Calu3 (cell line): ENCODE measurements at regions not wholly inside any gene's neighbourhood (a gene's known extent, or its start where the extent isn't known, plus 50 kb on each side); places are given as distances from the start of the nearest gene placed in this dataset.
A peak's percentile ranks its signal among the peaks of the same experiment; 100 is the strongest.

Source experiments
- BruUV-seq: library from RNA; stranded (reverse); fragments of 400-500 nt; replicated peaks from 2 replicates; lab custom pipeline; 2021; lab: Mats Ljungman, UMichigan
- CTCF ChIA-PET: fragments of 300-600 bp; sonication (Branson Sonifier 250); formaldehyde crosslinking; loops from one replicate; lab custom pipeline; 2022; ENCODE audit warnings: antibody characterized with exemption; lab: Charles Lee
- DNase-seq: peaks from one replicate; pipeline ENCODE4 v3.0.0; 2022
- H3K27ac Mint-ChIP-seq: one replicate; pipeline ENCODE4 v1.8.0; 2022; ENCODE audit warnings: mixed read lengths; ENCODE audit not compliant: unreplicated experiment
- H3K27me3 Mint-ChIP-seq: one replicate; pipeline ENCODE4 v1.8.0; 2022; ENCODE audit warnings: mixed read lengths; ENCODE audit not compliant: unreplicated experiment
- H3K36me3 Mint-ChIP-seq: one replicate; pipeline ENCODE4 v1.8.0; 2022; ENCODE audit warnings: mild to moderate bottlenecking, moderate library complexity, mixed read lengths; ENCODE audit not compliant: insufficient read depth, unreplicated experiment
- H3K4me1 Mint-ChIP-seq: one replicate; pipeline ENCODE4 v1.8.0; 2022; ENCODE audit warnings: mild to moderate bottlenecking, low read depth, mixed read lengths; ENCODE audit not compliant: unreplicated experiment
- H3K4me3 Mint-ChIP-seq: one replicate; pipeline ENCODE4 v1.8.0; 2022; ENCODE audit warnings: mild to moderate bottlenecking, low read depth, moderate library complexity, mixed read lengths; ENCODE audit not compliant: unreplicated experiment
- H3K9me3 Mint-ChIP-seq: one replicate; pipeline ENCODE4 v1.8.0; 2022; ENCODE audit warnings: low read depth, mixed read lengths; ENCODE audit not compliant: unreplicated experiment
- CTCF ChIP-seq: fragments of 200-600 bp; IDR thresholded peaks from one replicate; pipeline ENCODE4 v1.8.0; 2022; ENCODE audit warnings: antibody characterized with exemption; ENCODE audit not compliant: unreplicated experiment
- intact Hi-C: fragments of 100-400 bp; cut with micrococcal nuclease; formaldehyde crosslinking; loops from one replicate; pipeline ENCODE4 v1.10.0; 2022; ENCODE audit not compliant: unreplicated experiment

- CTCF ChIA-PET = interaction anchor here (0.5 kb wide), 1 partner anchor 370 kb away, joined by 3 read pairs; no protein-coding TSS in a partner anchor
- Mint-ChIP-seq H3K4me3 (no peak overlapping the region), H3K4me1 (peaks cover 24% of the 10 kb centered on the region), H3K27me3 (peaks cover 62% of the 10 kb centered on the region), H3K27ac (no peak overlapping the region), H3K9me3 (no peaks in the 10 kb centered on the region), H3K36me3 (peaks cover 5% of the 10 kb centered on the region)
- no TSS peak for BruUV-seq
- no peak for TF ChIP-seq CTCF
- no peak for DNase-seq
- intact Hi-C loops = loop anchor here (2.0 to 5.0 kb wide), 3 partner anchors 27 to 340 kb away; no protein-coding TSS in a partner anchor
Observed at GRCh38 chr16:73171901-73172240, 123.9 kb upstream of the ZFHX3 start.

DNA sequence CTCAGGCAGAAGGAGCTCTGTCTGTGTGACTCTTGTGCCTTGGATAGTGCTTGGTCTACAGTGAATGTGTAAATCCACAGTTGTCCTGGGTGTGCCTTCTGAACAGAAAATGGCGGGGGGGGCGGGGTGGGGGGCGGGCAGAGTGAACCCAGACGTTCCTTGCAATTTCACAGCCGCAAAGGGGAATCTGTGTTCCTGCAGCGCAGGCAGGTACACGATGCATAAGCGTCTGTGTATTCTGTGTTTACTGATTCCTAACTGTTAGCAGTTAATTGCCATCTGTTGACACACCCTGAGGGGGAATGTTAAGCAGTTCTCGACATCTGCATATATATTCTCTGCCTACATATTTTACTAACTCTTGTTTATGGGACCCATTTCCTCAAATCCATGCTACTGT is 123.5 kb upstream of the ZFHX3 start:
- Mint-ChIP-seq H3K27me3 (peaks cover 62% of the 10 kb centered on the region), H3K27ac (no peak overlapping the region), H3K36me3 (peaks cover 5% of the 10 kb centered on the region), H3K4me1 (peaks cover 24% of the 10 kb centered on the region), H3K4me3 (peak overlapping the region; percentile 11), H3K9me3 (no peaks in the 10 kb centered on the region)
- CTCF ChIA-PET = interaction anchor here (0.7 kb wide), 1 partner anchor 10 kb away, joined by 4 read pairs; no protein-coding TSS in a partner anchor
- TF ChIP-seq CTCF = no peak
- no TSS peak for BruUV-seq
- no peak for DNase-seq
- intact Hi-C loops = loop anchor here (2.0 to 5.0 kb wide), 3 partner anchors 27 to 339 kb away; no protein-coding TSS in a partner anchor

- Mint-ChIP-seq H3K27me3 (peaks cover 62% of the 10 kb centered on the region), H3K27ac (no peak overlapping the region), H3K36me3 (peaks cover 5% of the 10 kb centered on the region), H3K4me3 (peak overlapping the region; percentile 11), H3K4me1 (peaks cover 24% of the 10 kb centered on the region), H3K9me3 (no peaks in the 10 kb centered on the region)
- intact Hi-C loops = loop anchor here (2.0 to 5.0 kb wide), 3 partner anchors 26 to 338 kb away; no protein-coding TSS in a partner anchor
- CTCF ChIA-PET = interaction anchor here (0.7 kb wide), 1 partner anchor 10 kb away, joined by 4 read pairs; no protein-coding TSS in a partner anchor
- BruUV-seq = no TSS peak
- DNase-seq = peak; percentile 12
- TF ChIP-seq CTCF = no peak
Observed at GRCh38 chr16:73170612-73171038, 122.7 kb upstream of the ZFHX3 start.

DNA sequence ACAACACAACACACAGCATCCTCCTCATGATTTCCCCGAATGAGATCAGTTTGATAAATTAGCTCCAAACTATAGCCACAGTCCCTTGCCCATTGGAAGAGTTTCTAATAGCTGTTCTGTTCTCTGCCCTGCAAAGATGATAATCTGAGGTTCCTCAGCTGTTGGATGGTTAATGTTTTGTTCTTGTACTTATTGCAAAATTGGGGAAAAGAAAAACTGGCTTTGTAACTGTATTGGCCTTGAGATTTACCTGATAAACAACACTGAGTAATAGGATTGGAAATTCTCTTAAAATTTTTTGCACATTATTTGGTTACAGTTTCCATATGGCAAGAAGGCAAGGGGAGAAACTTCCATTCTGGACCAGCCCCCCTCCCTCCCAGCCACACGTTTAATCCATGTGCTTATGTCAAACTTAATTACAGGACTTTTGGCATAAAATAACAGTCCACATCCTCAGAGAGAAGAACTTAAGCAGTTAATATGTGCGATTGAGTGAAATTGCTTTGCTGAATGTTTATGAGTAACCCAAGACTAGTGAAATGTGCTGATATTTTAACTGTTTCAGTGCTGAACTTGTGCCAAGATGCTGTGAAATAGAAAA is 119.1 kb upstream of the ZFHX3 start:
- Mint-ChIP-seq H3K27ac (no peak overlapping the region), H3K4me1 (peaks cover 8% of the 10 kb centered on the region), H3K9me3 (no peaks in the 10 kb centered on the region), H3K4me3 (no peak overlapping the region), H3K36me3 (no peaks in the 10 kb centered on the region), H3K27me3 (peaks cover 52% of the 10 kb centered on the region)
- no peak for DNase-seq
- intact Hi-C loops = no loop called here
- TF ChIP-seq CTCF = no peak
- CTCF ChIA-PET = no interaction called here
- no TSS peak for BruUV-seq
